ENCODE measurements at regions not wholly inside any gene's neighbourhood (a gene's known extent, or its start where the extent isn't known, plus 50 kb on each side); places are given as distances from the start of the nearest gene placed in this dataset.
"Not testable (repeated sequence)": the region's sequence is repeated elsewhere in the genome, so short reads cannot be mapped to it uniquely, and the experiment has no call there.

- H3K36me3 ChIP-seq (replicated peaks in 1 of 2): no peaks in the 10 kb centered on the region
- WGBS, 4 donors: 72 to 97% (median 87%) methylated on average over 4 to 12 of the region's 12 CpGs
- DNase-seq: no peak
- H3K27ac ChIP-seq: no peak overlapping the region
- H3K4me3 ChIP-seq: no peak overlapping the region
- no peaks in the 10 kb centered on the region for H3K9me3 ChIP-seq (replicated peaks in 1 of 3)
- TF ChIP-seq POLR2A (IDR thresholded peaks at IDR 0.05) (no peak), CTCF (IDR thresholded peaks at IDR 0.05) (no peak)
- intact Hi-C loops (cut with DNase I): no loop called here
- H3K4me1 ChIP-seq (replicated peaks in 1 of 2): no peaks in the 10 kb centered on the region
- H3K27me3 ChIP-seq: no peaks in the 10 kb centered on the region
Observed at GRCh38 chrX:55919367-55920221, 202.0 kb downstream of the RRAGB start.

- Histone ChIP-seq H3K4me1 (replicated peaks in 1 of 2) (no peaks in the 10 kb centered on the region), H3K36me3 (replicated peaks in 1 of 2) (no peaks in the 10 kb centered on the region), H3K4me3 (no peak overlapping the region), H3K27me3 (no peaks in the 10 kb centered on the region), H3K27ac (no peak overlapping the region), H3K9me3 (replicated peaks in 1 of 3) (no peaks in the 10 kb centered on the region)
- TF ChIP-seq CTCF (IDR thresholded peaks at IDR 0.05): no peak
- TF ChIP-seq POLR2A (IDR thresholded peaks at IDR 0.05): no peak
- WGBS, 4 donors: 81 to 91% (median 87%) methylated on average over 6 of the region's 6 CpGs
- no peak for DNase-seq
- intact Hi-C loops (cut with DNase I): no loop called here
Observed at GRCh38 chrX:55924574-55924973, 207.0 kb downstream of the RRAGB start.

GRCh38 chrX:55928529-55928928 is 211.0 kb downstream of the RRAGB start:
- H3K9me3 ChIP-seq (replicated peaks in 1 of 3); H3K27ac ChIP-seq; intact Hi-C loops (cut with DNase I); H3K4me1 ChIP-seq (replicated peaks in 1 of 2); DNase-seq; H3K4me3 ChIP-seq; H3K27me3 ChIP-seq; H3K36me3 ChIP-seq (replicated peaks in 1 of 2): not testable (repeated sequence)

Measured in adrenal gland (tissue), 9 donors.